K562 (cell line): ENCODE measurements at regions not wholly inside any gene's neighbourhood (a gene's known extent, or its start where the extent isn't known, plus 50 kb on each side); places are given as distances from the start of the nearest gene placed in this dataset.

Source experiments
- ATF3 ChIP-seq, 2 experiments: fragments of 450-650 bp in 1 of 2; sonication (generic) in 1 of 2; formaldehyde crosslinking in 1 of 2; IDR thresholded peaks in 1 of 2; conservative IDR thresholded peaks in 1 of 2; 2 replicates each; pipeline versions ENCODE4 v1.6.1 to v1.8.1; 2016 to 2023; ENCODE audit warnings: mild to moderate bottlenecking in 2 of 2, moderate library complexity in 2 of 2, inconsistent platforms in 1 of 2, missing genetic modification reagents in 1 of 2
- BMI1 ChIP-seq: fragments of 150-350 bp; IDR thresholded peaks from 2 replicates; pipeline ENCODE4 v1.6.1; 2014; ENCODE audit warnings: low read length
- CBX3 ChIP-seq, 2 experiments: IDR thresholded peaks; 1 replicate in 1 of 2; 2 replicates in 1 of 2; pipeline ENCODE4 v1.6.1; 2012; ENCODE audit warnings: inconsistent platforms in 2 of 2, low read length in 2 of 2, borderline replicate concordance in 1 of 2, control low read depth in 1 of 2
- ETV5 ChIP-seq: sonication (generic); formaldehyde crosslinking; IDR thresholded peaks from 2 replicates; pipeline ENCODE4 v1.4.0; 2020; ENCODE audit warnings: low read depth, mild to moderate bottlenecking, missing genetic modification reagents
- EWSR1 ChIP-seq: fragments of 450-650 bp; IDR thresholded peaks from 2 replicates; pipeline ENCODE4 v1.6.1; 2018; ENCODE audit warnings: borderline replicate concordance, mild to moderate bottlenecking, low read depth, moderate library complexity; ENCODE audit not compliant: partially characterized antibody
- JUN ChIP-seq, 2 experiments: sonication (generic) in 1 of 2; formaldehyde crosslinking in 1 of 2; IDR thresholded peaks; 2 replicates each; pipeline versions ENCODE4 v1.6.1 to v1.8.0; 2012 to 2022; ENCODE audit warnings: borderline replicate concordance in 2 of 2, mild to moderate bottlenecking in 2 of 2, improper control_type of control experiment in 1 of 2, low read depth in 1 of 2, low read length in 1 of 2, missing genetic modification reagents in 1 of 2
- KLF13 ChIP-seq: fragments of 450-650 bp; IDR thresholded peaks from 2 replicates; pipeline ENCODE4 v1.6.1; 2016; ENCODE audit warnings: missing genetic modification characterization, low read depth, mild to moderate bottlenecking, missing compliant biosample characterization, moderate library complexity, borderline replicate concordance
- MAFF ChIP-seq: IDR thresholded peaks from 2 replicates; pipeline ENCODE4 v1.6.1; 2012; ENCODE audit warnings: low read length, improper control_type of control experiment
- MBD1 ChIP-seq: fragments of 250-450 bp; sonication (Bioruptor Pico); IDR thresholded peaks from 2 replicates; pipeline ENCODE4 v1.8.0; 2022; ENCODE audit warnings: inconsistent platforms
- MLX ChIP-seq, 2 experiments: fragments of 450-650 bp in 1 of 2; sonication (generic) in 1 of 2; formaldehyde crosslinking; conservative IDR thresholded peaks; 2 replicates each; pipeline versions ENCODE4 v1.4.0 to v1.8.1; 2020 to 2022; ENCODE audit warnings: mild to moderate bottlenecking in 1 of 2, missing genetic modification reagents in 1 of 2
- NELFE ChIP-seq: IDR thresholded peaks from 2 replicates; pipeline ENCODE4 v1.6.1; 2011; ENCODE audit warnings: mild to moderate bottlenecking; ENCODE audit not compliant: insufficient read depth, insufficient read length
- NEUROD1 ChIP-seq: fragments of 150-350 bp; IDR thresholded peaks from 2 replicates; pipeline ENCODE4 v1.6.1; 2014; ENCODE audit warnings: borderline replicate concordance, low read length, low read depth; ENCODE audit not compliant: partially characterized antibody
- NR2C2 ChIP-seq, 2 experiments: fragments of 200-800 bp in 1 of 2; sonication (Bioruptor generic) in 1 of 2; sonication (generic) in 1 of 2; formaldehyde crosslinking in 1 of 2; IDR thresholded peaks; 2 replicates each; pipeline versions ENCODE4 v1.6.1 to v1.8.0; 2016 to 2022; ENCODE audit warnings: mild to moderate bottlenecking in 1 of 2, missing compliant biosample characterization in 1 of 2, missing genetic modification characterization in 1 of 2, missing genetic modification reagents in 1 of 2
- NR4A1 ChIP-seq, 2 experiments: fragments of 250-450 bp in 1 of 2; fragments of 450-650 bp in 1 of 2; sonication (Bioruptor Pico) in 1 of 2; IDR thresholded peaks; 2 replicates each; pipeline versions ENCODE4 v1.4.0 to v1.6.1; 2016 to 2020; ENCODE audit warnings: mild to moderate bottlenecking in 2 of 2, missing compliant biosample characterization in 1 of 2, missing genetic modification characterization in 1 of 2, moderate library complexity in 1 of 2
- PRPF4 ChIP-seq: fragments of 200-400 bp; formaldehyde crosslinking; IDR thresholded peaks from one replicate; pipeline ENCODE4 v1.6.1; 2017; ENCODE audit warnings: low read length, low read depth, mild to moderate bottlenecking; ENCODE audit not compliant: insufficient read depth, poor library complexity, severe bottlenecking
- PYGO2 ChIP-seq: fragments of 450-650 bp; IDR thresholded peaks from 2 replicates; pipeline ENCODE4 v1.6.1; 2016; ENCODE audit warnings: mild to moderate bottlenecking, missing genetic modification characterization, moderate library complexity, missing compliant biosample characterization
- SRSF3 ChIP-seq: fragments of 200-400 bp; formaldehyde crosslinking; IDR thresholded peaks from 2 replicates; pipeline ENCODE4 v1.6.1; 2016; ENCODE audit warnings: mild to moderate bottlenecking, low read length, moderate library complexity; ENCODE audit not compliant: insufficient read depth
- ZEB2 ChIP-seq: fragments of 450-650 bp; IDR thresholded peaks from 2 replicates; pipeline ENCODE4 v1.6.1; 2016
- TF ChIP-seq, protein P1 (sequence below), 2 experiments: IDR thresholded peaks in 1 of 2; conservative IDR thresholded peaks in 1 of 2; 2 replicates each; pipeline ENCODE4 v1.6.1; 2016; ENCODE audit warnings: low read depth in 2 of 2, mild to moderate bottlenecking in 1 of 2, missing compliant biosample characterization in 1 of 2, missing genetic modification characterization in 1 of 2, moderate library complexity in 1 of 2

GRCh38 chr10:21020545-21020944, 123.4 kb upstream of the NEBL start (continued):
- TF ChIP-seq PRPF4 (no peak), NEUROD1 (no peak), MLX (CRISPR knock-in tag; conservative IDR thresholded peaks at IDR 0.05) (no peak), ETV5 (CRISPR knock-in tag) (no peak), PYGO2 (tag) (no peak), KLF13 (tag) (no peak), MAFF (no peak), BMI1 (no peak), CBX3 (IDR thresholded peaks at IDR 0.05; ENCODE audit: borderline replicate concordance in 1 of 2, low read length in 2 of 2) (0 out of 3 replicates have a peak, but pooled peaks of 1 of the 2 experiments have one; percentile 39), SRSF3 (no peak), NR2C2 (CRISPR knock-in tag; IDR thresholded peaks at IDR 0.05) (no peak), NR2C2 (tag; IDR thresholded peaks at IDR 0.05) (no peak), NR4A1 (CRISPR knock-in tag; IDR thresholded peaks at IDR 0.05) (no peak), NR4A1 (tag; IDR thresholded peaks at IDR 0.05) (no peak), ZEB2 (no peak), JUN (IDR thresholded peaks at IDR 0.05; ENCODE audit: borderline replicate concordance, low read depth, low read length) (no peak), JUN (CRISPR knock-in tag; IDR thresholded peaks at IDR 0.05; ENCODE audit: borderline replicate concordance) (no peak), NELFE (no peak), EWSR1 (no peak), ATF3 (IDR thresholded peaks at IDR 0.05) (no peak), ATF3 (CRISPR knock-in tag; conservative IDR thresholded peaks at IDR 0.05) (no peak), MBD1 (CRISPR knock-in tag) (no peak)
- TF ChIP-seq, protein P1, sequence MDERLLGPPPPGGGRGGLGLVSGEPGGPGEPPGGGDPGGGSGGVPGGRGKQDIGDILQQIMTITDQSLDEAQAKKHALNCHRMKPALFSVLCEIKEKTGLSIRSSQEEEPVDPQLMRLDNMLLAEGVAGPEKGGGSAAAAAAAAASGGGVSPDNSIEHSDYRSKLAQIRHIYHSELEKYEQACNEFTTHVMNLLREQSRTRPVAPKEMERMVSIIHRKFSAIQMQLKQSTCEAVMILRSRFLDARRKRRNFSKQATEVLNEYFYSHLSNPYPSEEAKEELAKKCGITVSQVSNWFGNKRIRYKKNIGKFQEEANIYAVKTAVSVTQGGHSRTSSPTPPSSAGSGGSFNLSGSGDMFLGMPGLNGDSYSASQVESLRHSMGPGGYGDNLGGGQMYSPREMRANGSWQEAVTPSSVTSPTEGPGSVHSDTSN (CRISPR knock-in tag; IDR thresholded peaks at IDR 0.05; ENCODE audit: low read depth), result no peak
- TF ChIP-seq, protein P1 (tag; conservative IDR thresholded peaks at IDR 0.05; ENCODE audit: low read depth), result no peak
